GM12874 (cell line): ENCODE measurements at regions not wholly inside any gene's neighbourhood (a gene's known extent, or its start where the extent isn't known, plus 50 kb on each side); places are given as distances from the start of the nearest gene placed in this dataset.

Source experiments
- CTCF ChIP-seq: IDR thresholded peaks from 2 replicates; pipeline ENCODE4 v1.5.1; 2011; ENCODE audit warnings: low read depth, mild to moderate bottlenecking, control low read depth, low read length, moderate library complexity; ENCODE audit not compliant: insufficient read depth

GRCh38 chr4:79081973-79082372 lies 142.7 kb upstream of the PAQR3 start:
- TF ChIP-seq CTCF: no peak

GRCh38 chr4:79078339-79078738 lies 139.1 kb upstream of the PAQR3 start:
- TF ChIP-seq CTCF: no peak

- TF ChIP-seq CTCF: no peak
Measured at GRCh38 chr4:79074040-79074439, 134.8 kb upstream of the PAQR3 start.

GRCh38 chr4:79073471-79073870 lies 134.2 kb upstream of the PAQR3 start:
- no peak for TF ChIP-seq CTCF

GRCh38 chr4:79065262-79065661 lies 126.0 kb upstream of the PAQR3 start:
- TF ChIP-seq CTCF: no peak

GRCh38 chr4:79064806-79065205 lies 125.6 kb upstream of the PAQR3 start:
- no peak for TF ChIP-seq CTCF

GRCh38 chr4:79059631-79060399 lies 120.6 kb upstream of the PAQR3 start:
- no peak for TF ChIP-seq CTCF
